ENCODE measurements at regions not wholly inside any gene's neighbourhood (a gene's known extent, or its start where the extent isn't known, plus 50 kb on each side); places are given as distances from the start of the nearest gene placed in this dataset.

DNA sequence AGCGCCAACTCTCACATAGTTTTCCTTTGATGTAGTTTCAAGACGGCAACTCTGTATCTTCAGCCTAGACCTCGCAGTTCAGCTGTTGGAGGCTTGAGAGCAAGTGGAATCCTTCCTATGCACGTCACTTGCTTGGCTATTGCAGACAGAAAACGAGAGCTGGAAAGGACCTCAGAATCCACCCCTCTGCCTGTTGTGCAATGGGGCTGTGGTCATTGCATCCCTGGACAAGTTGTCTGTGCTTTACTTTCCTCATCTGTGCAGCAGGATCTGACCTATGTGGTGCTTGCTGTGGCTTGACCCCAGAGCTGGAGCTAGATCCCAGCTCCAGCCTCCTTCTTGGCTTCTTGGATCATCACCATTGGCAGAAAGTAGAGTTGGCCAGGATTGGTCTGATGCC lies 50.0 kb upstream of the IGSF21 start:
- TF ChIP-seq, protein P1, sequence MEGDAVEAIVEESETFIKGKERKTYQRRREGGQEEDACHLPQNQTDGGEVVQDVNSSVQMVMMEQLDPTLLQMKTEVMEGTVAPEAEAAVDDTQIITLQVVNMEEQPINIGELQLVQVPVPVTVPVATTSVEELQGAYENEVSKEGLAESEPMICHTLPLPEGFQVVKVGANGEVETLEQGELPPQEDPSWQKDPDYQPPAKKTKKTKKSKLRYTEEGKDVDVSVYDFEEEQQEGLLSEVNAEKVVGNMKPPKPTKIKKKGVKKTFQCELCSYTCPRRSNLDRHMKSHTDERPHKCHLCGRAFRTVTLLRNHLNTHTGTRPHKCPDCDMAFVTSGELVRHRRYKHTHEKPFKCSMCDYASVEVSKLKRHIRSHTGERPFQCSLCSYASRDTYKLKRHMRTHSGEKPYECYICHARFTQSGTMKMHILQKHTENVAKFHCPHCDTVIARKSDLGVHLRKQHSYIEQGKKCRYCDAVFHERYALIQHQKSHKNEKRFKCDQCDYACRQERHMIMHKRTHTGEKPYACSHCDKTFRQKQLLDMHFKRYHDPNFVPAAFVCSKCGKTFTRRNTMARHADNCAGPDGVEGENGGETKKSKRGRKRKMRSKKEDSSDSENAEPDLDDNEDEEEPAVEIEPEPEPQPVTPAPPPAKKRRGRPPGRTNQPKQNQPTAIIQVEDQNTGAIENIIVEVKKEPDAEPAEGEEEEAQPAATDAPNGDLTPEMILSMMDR (IDR thresholded peaks at IDR 0.05; ENCODE audit: borderline replicate concordance, insufficient read depth, low read depth, low read length) = no peak
- no peak overlapping the region for H3K4me3 ChIP-seq (ENCODE audit: low read depth, low read length)
